NCI-H226 (cell line): ENCODE measurements at regions not wholly inside any gene's neighbourhood (a gene's known extent, or its start where the extent isn't known, plus 50 kb on each side); places are given as distances from the start of the nearest gene placed in this dataset.

Source experiments
- DNase-seq: peaks from one replicate; pipeline ENCODE4 v3.0.0-alpha.2; 2015

- no peak for DNase-seq
Measured at GRCh38 chr6:147717991-147718390, 209.5 kb downstream of the SAMD5 start.

- no peak for DNase-seq
Measured at GRCh38 chr6:147722158-147722557, 213.7 kb downstream of the SAMD5 start.

GRCh38 chr6:147724454-147724853 is 216.0 kb downstream of the SAMD5 start:
- DNase-seq, result no peak

GRCh38 chr6:147726342-147726741 is 217.9 kb downstream of the SAMD5 start:
- no peak for DNase-seq

GRCh38 chr6:147728903-147729302 is 220.4 kb downstream of the SAMD5 start:
- no peak for DNase-seq

GRCh38 chr6:147733686-147734085 is 225.2 kb downstream of the SAMD5 start:
- no peak for DNase-seq

GRCh38 chr6:147734151-147734550 is 225.7 kb downstream of the SAMD5 start:
- DNase-seq, result no peak

- no peak for DNase-seq
Measured at GRCh38 chr6:147735924-147736323, 227.4 kb downstream of the SAMD5 start.

GRCh38 chr6:147737115-147737514 is 228.6 kb downstream of the SAMD5 start:
- no peak for DNase-seq

- DNase-seq, result no peak
Measured at GRCh38 chr6:147738099-147738498, 229.6 kb downstream of the SAMD5 start.

GRCh38 chr6:147738516-147739162 is 230.1 kb downstream of the SAMD5 start:
- peak; percentile 37 for DNase-seq

GRCh38 chr6:147740326-147740725 is 231.8 kb downstream of the SAMD5 start:
- DNase-seq, result no peak

- DNase-seq, result no peak
Measured at GRCh38 chr6:147740916-147741315, 232.4 kb downstream of the SAMD5 start.

GRCh38 chr6:147741389-147741788 is 232.9 kb downstream of the SAMD5 start:
- no peak for DNase-seq

- no peak for DNase-seq
Measured at GRCh38 chr6:147742440-147742839, 233.9 kb downstream of the SAMD5 start.

GRCh38 chr6:147744012-147744411 is 235.5 kb downstream of the SAMD5 start:
- DNase-seq, result no peak

GRCh38 chr6:147749331-147749730 is 240.8 kb downstream of the SAMD5 start:
- no peak for DNase-seq

GRCh38 chr6:147750413-147750812 is 241.9 kb downstream of the SAMD5 start:
- no peak for DNase-seq

- no peak for DNase-seq
Measured at GRCh38 chr6:147751232-147751631, 242.7 kb downstream of the SAMD5 start.

- DNase-seq, result no peak
Measured at GRCh38 chr6:147752689-147753403, 244.4 kb downstream of the SAMD5 start.

GRCh38 chr6:147755999-147756398 is 247.5 kb downstream of the SAMD5 start:
- no peak for DNase-seq

GRCh38 chr6:147756891-147757290 is 248.4 kb downstream of the SAMD5 start:
- DNase-seq, result no peak

GRCh38 chr6:147757291-147757690 is 248.8 kb downstream of the SAMD5 start:
- no peak for DNase-seq

GRCh38 chr6:147758303-147758702 is 249.8 kb downstream of the SAMD5 start:
- no peak for DNase-seq

GRCh38 chr6:147759093-147759492 is 250.6 kb downstream of the SAMD5 start:
- DNase-seq, result no peak
